MM.1S (cell line): ENCODE measurements at regions not wholly inside any gene's neighbourhood (a gene's known extent, or its start where the extent isn't known, plus 50 kb on each side); places are given as distances from the start of the nearest gene placed in this dataset.

Experiments used
- DNase-seq: peaks from one replicate; pipeline ENCODE4 v3.0.0-alpha.2; 2015
- H2AFZ ChIP-seq: fragments of 300-600 bp; sonication (generic); 2 replicates; pipeline ENCODE4 v1.6.0; 2016; ENCODE audit warnings: antibody characterized with exemption, low read length
- H3F3A ChIP-seq: fragments of 300-600 bp; sonication (generic); 2 replicates; pipeline ENCODE4 v1.6.1; 2016; ENCODE audit warnings: mild to moderate bottlenecking, antibody characterized with exemption, low read length, moderate library complexity, mixed read lengths; ENCODE audit not compliant: insufficient read depth
- H3K27ac ChIP-seq: fragments of 300-600 bp; sonication (generic); 2 replicates; pipeline ENCODE4 v1.5.1; 2016; ENCODE audit warnings: mild to moderate bottlenecking, low read length
- H3K27me3 ChIP-seq: fragments of 300-600 bp; sonication (generic); replicated peaks from 2 replicates; pipeline ENCODE4 v1.6.0; 2016; ENCODE audit warnings: low read length; ENCODE audit not compliant: insufficient read depth
- H3K36me3 ChIP-seq: fragments of 300-600 bp; sonication (generic); replicated peaks from 2 replicates; pipeline ENCODE4 v1.6.1; 2016; ENCODE audit warnings: mild to moderate bottlenecking, low read length, mixed read lengths; ENCODE audit not compliant: insufficient read depth
- H3K4me1 ChIP-seq: fragments of 300-600 bp; sonication (generic); 2 replicates; pipeline ENCODE4 v1.6.1; 2016; ENCODE audit warnings: low read length, mixed read lengths
- H3K4me2 ChIP-seq: fragments of 300-600 bp; sonication (generic); 2 replicates; pipeline ENCODE4 v1.6.0; 2016; ENCODE audit warnings: low read depth, low read length
- H3K4me3 ChIP-seq: fragments of 300-600 bp; sonication (generic); 2 replicates; pipeline ENCODE4 v1.5.1; 2016; ENCODE audit warnings: low read length, mixed read lengths
- H3K79me2 ChIP-seq: fragments of 300-600 bp; sonication (generic); 2 replicates; pipeline ENCODE4 v1.6.1; 2016; ENCODE audit warnings: mixed run types, low read length, mixed read lengths
- H3K9ac ChIP-seq: fragments of 300-600 bp; sonication (generic); 2 replicates; pipeline ENCODE4 v1.6.1; 2016; ENCODE audit warnings: low read length, mixed read lengths
- H3K9me2 ChIP-seq: fragments of 300-600 bp; sonication (generic); replicated peaks from 2 replicates; pipeline ENCODE4 v1.6.1; 2016; ENCODE audit warnings: mild to moderate bottlenecking, low read length, mixed read lengths; ENCODE audit not compliant: insufficient read depth
- H3K9me3 ChIP-seq: fragments of 300-600 bp; sonication (generic); replicated peaks from 2 replicates; pipeline ENCODE4 v1.6.1; 2016; ENCODE audit warnings: mild to moderate bottlenecking, low read length, mixed read lengths; ENCODE audit not compliant: insufficient read depth
- H4K20me1 ChIP-seq: fragments of 300-600 bp; sonication (generic); 2 replicates; pipeline ENCODE4 v1.6.1; 2016; ENCODE audit warnings: mild to moderate bottlenecking, low read length, moderate library complexity, mixed read lengths; ENCODE audit not compliant: insufficient read depth
- EZH2 ChIP-seq: fragments of 300-600 bp; sonication (generic); optimal IDR thresholded peaks from 2 replicates; pipeline ENCODE3; 2017; ENCODE audit warnings: low read depth, mild to moderate bottlenecking, antibody characterized with exemption, low read length, mixed read lengths
- EZH2phosphoT487 ChIP-seq: fragments of 300-600 bp; sonication (generic); IDR thresholded peaks from 2 replicates; pipeline ENCODE4 v1.6.1; 2018; ENCODE audit warnings: antibody characterized with exemption, low read length
- TF ChIP-seq, protein P1 (sequence below): fragments of 300-600 bp; sonication (generic); IDR thresholded peaks from 2 replicates; pipeline ENCODE4 v1.5.1; 2016; ENCODE audit warnings: antibody characterized with exemption, low read length, mixed read lengths

DNA sequence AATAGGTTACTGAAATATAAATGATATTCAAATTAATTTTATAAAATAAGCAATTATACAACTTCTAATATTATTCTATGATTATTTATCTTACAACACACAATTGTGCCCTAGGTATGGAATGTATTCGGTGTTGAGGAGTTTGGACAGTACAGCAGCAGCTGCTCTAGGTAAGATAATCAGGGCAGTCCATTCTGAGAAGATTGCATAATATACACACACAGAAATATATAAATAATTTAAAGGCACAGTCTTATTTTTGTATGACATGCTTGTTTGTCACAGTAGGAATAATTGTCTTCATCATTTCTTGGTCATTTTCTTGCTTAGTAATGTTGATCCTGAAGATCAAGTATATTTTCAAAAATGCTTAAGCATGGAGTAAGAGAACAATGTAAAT is 849.4 kb upstream of the MIR17HG start:
- Histone ChIP-seq H3K9me3 (no peaks in the 10 kb centered on the region), H3F3A (no peaks in the 10 kb centered on the region), H3K36me3 (no peaks in the 10 kb centered on the region), H3K27ac (no peak overlapping the region), H2AFZ (no peak overlapping the region), H3K4me3 (no peak overlapping the region), H3K4me1 (no peaks in the 10 kb centered on the region), H4K20me1 (no peaks in the 10 kb centered on the region), H3K4me2 (no peak overlapping the region), H3K79me2 (no peaks in the 10 kb centered on the region), H3K27me3 (no peaks in the 10 kb centered on the region), H3K9ac (no peak overlapping the region), H3K9me2 (no peaks in the 10 kb centered on the region)
- TF ChIP-seq EZH2 (no peak), EZH2phosphoT487 (no peak)
- DNase-seq: no peak

DNA sequence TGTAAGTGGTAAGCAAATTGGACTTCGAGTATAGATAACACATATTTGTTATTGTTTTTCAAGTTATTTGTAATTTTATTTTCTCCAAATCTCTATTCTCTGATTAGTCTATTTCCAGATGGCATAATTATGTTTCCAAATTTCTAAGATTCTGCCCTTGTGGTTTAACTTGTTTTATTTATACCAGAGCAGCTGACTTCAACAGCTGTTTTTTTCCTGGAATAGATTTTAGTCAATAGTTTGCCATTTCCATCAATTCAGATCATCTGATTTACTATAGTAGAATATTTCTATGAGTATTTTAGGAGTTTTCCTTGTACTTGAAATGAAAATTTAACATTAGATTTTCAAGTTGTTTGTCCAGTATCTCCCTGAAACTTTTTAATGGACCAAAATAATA is 848.7 kb upstream of the MIR17HG start:
- H3K27ac ChIP-seq: no peak overlapping the region
- H3K4me3 ChIP-seq: no peak overlapping the region
- no peak for DNase-seq
- H3K36me3 ChIP-seq: no peaks in the 10 kb centered on the region
- H3K4me1 ChIP-seq: no peaks in the 10 kb centered on the region
- no peaks in the 10 kb centered on the region for H3F3A ChIP-seq
- no peak overlapping the region for H3K9ac ChIP-seq
- no peak overlapping the region for H3K4me2 ChIP-seq
- no peaks in the 10 kb centered on the region for H3K79me2 ChIP-seq
- no peaks in the 10 kb centered on the region for H3K9me2 ChIP-seq
- no peaks in the 10 kb centered on the region for H4K20me1 ChIP-seq
- TF ChIP-seq, protein P1, sequence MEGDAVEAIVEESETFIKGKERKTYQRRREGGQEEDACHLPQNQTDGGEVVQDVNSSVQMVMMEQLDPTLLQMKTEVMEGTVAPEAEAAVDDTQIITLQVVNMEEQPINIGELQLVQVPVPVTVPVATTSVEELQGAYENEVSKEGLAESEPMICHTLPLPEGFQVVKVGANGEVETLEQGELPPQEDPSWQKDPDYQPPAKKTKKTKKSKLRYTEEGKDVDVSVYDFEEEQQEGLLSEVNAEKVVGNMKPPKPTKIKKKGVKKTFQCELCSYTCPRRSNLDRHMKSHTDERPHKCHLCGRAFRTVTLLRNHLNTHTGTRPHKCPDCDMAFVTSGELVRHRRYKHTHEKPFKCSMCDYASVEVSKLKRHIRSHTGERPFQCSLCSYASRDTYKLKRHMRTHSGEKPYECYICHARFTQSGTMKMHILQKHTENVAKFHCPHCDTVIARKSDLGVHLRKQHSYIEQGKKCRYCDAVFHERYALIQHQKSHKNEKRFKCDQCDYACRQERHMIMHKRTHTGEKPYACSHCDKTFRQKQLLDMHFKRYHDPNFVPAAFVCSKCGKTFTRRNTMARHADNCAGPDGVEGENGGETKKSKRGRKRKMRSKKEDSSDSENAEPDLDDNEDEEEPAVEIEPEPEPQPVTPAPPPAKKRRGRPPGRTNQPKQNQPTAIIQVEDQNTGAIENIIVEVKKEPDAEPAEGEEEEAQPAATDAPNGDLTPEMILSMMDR: no peak
- no peak for TF ChIP-seq EZH2phosphoT487
- TF ChIP-seq EZH2: no peak
- no peak overlapping the region for H2AFZ ChIP-seq
- no peaks in the 10 kb centered on the region for H3K9me3 ChIP-seq
- no peaks in the 10 kb centered on the region for H3K27me3 ChIP-seq

DNA sequence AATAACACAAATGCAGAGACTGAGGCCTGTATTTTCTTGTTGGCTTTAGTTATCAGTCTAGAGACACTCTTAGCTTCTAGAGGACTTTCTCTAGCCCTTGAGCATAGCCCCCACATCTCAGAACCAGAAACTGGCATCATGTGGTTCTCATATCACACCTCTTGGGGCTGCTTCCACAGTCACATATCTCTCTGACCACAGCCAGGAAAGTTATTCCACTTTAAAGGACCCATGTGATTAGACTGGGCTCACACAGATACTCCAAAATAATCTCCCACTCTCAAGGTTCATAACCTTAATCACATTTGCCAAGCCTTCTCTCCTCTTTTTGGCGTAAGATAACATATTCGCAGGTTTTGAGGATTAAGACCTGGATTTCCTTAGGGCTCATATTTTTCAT is 846.9 kb upstream of the MIR17HG start:
- Histone ChIP-seq H3K27me3 (no peaks in the 10 kb centered on the region), H3K9me2 (no peaks in the 10 kb centered on the region), H3K4me2 (no peak overlapping the region), H3K79me2 (no peaks in the 10 kb centered on the region), H3K36me3 (no peaks in the 10 kb centered on the region), H3F3A (no peaks in the 10 kb centered on the region), H3K9me3 (no peaks in the 10 kb centered on the region), H3K4me3 (no peak overlapping the region), H3K9ac (no peak overlapping the region), H2AFZ (no peak overlapping the region), H3K4me1 (no peaks in the 10 kb centered on the region), H4K20me1 (no peaks in the 10 kb centered on the region), H3K27ac (no peak overlapping the region)
- DNase-seq: no peak
- TF ChIP-seq EZH2phosphoT487 (no peak), EZH2 (no peak)
- TF ChIP-seq, protein P1: no peak

DNA sequence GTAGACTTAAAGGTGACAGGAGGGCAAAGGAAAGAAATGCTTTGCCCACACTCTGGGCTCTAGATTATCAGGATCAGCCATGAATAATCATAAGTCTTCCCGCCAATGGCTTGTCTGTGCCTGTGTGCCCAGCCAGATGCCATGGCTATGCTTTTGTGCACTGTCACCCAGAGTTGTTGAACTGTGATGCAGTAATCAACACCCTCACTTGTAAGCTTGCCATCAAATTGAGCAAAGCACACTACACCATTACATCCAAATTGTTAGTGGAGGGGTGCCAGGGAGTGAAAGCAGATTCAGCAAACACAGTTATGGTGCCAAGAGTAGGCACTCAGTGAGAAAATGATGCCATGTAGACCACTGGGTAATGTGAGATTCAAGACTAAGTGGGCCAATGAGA is 845.3 kb upstream of the MIR17HG start:
- no peaks in the 10 kb centered on the region for H3K9me2 ChIP-seq
- no peaks in the 10 kb centered on the region for H3K79me2 ChIP-seq
- H3K9ac ChIP-seq: no peak overlapping the region
- TF ChIP-seq EZH2phosphoT487: no peak
- no peak for TF ChIP-seq EZH2
- TF ChIP-seq, protein P1: no peak
- no peaks in the 10 kb centered on the region for H4K20me1 ChIP-seq
- no peak for DNase-seq
- H3K4me1 ChIP-seq: no peaks in the 10 kb centered on the region
- no peak overlapping the region for H3K4me3 ChIP-seq
- H3K27ac ChIP-seq: no peak overlapping the region
- no peaks in the 10 kb centered on the region for H3K27me3 ChIP-seq
- no peak overlapping the region for H3K4me2 ChIP-seq
- no peak overlapping the region for H2AFZ ChIP-seq
- no peaks in the 10 kb centered on the region for H3K36me3 ChIP-seq
- no peaks in the 10 kb centered on the region for H3K9me3 ChIP-seq
- H3F3A ChIP-seq: no peaks in the 10 kb centered on the region
